ENCODE measurements at regions not wholly inside any gene's neighbourhood (a gene's known extent, or its start where the extent isn't known, plus 50 kb on each side); places are given as distances from the start of the nearest gene placed in this dataset.

DNA sequence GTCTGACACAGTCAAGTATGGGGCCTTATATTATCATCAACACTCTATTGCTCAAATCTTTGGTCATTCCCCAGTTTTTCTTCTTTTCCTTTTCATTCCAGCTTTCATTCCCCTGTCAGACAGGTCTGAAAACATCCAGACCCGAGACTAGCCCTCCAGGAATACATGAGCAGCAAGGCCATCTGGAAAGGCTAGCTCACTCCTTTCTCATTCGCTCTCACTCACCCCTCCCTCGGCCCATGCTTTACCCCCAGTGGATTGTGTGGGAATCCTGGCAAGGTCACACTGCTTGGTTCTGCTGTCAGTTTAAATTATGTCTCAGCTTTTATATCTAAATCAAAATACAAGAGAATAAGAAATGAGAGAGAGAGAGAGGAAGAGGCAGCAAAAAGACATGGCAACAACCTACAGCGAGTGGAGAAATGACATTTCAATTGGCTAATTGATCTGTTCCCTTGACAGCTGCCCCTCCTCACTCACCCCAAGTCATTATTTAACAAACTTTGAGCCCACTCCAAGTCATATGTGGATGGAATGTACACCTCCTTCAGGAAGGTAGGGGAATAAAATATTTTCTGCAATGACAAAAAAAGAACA, 962.2 kb downstream of the TUSC7 start:
- Histone ChIP-seq H3K4me2 (no peak overlapping the region), H3K36me3 (ENCODE audit: insufficient read depth) (no peaks in the 10 kb centered on the region)
- TF ChIP-seq CTCF (conservative IDR thresholded peaks at IDR 0.05; ENCODE audit: low read depth, low read length) = no peak

DNA sequence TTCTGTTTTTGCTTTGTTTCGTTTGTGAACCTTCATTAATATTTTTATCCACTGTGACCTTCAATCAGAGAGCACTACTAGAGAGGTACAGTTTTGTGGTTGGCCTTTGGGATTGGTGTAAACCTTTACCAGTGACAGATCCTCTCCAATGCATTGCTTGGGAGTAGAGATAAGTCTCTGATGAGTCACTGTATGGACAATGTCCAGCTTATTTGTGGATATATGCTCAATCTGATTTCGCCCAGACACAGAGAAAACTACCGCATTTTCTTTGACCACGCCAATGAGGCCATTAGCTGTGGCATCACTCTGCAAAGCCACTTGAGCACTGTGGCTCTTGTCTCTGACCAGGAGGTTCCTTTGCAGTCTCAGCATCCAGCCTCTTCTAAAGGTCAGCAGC, 964.7 kb downstream of the TUSC7 start:
- H3K27me3 ChIP-seq (ENCODE audit: insufficient read depth, low read depth) = no peaks in the 10 kb centered on the region
- TF ChIP-seq CTCF (conservative IDR thresholded peaks at IDR 0.05; ENCODE audit: low read depth, low read length) = no peak
- no peak overlapping the region for H3K27ac ChIP-seq
- H3K4me3 ChIP-seq (IDR thresholded peaks at IDR 0.05; ENCODE audit: insufficient read depth, low read depth, low read length) = no peak overlapping the region
- no peaks in the 10 kb centered on the region for H3K79me2 ChIP-seq (ENCODE audit: insufficient read depth, low read depth)
- H3K9ac ChIP-seq = no peak overlapping the region
- no peak overlapping the region for H3K4me2 ChIP-seq
- no peaks in the 10 kb centered on the region for H4K20me1 ChIP-seq (ENCODE audit: insufficient read depth)
- no peaks in the 10 kb centered on the region for H3K36me3 ChIP-seq (ENCODE audit: insufficient read depth)
- H3K4me1 ChIP-seq (ENCODE audit: low read depth, poor library complexity, severe bottlenecking) = no peaks in the 10 kb centered on the region
- H2AFZ ChIP-seq (ENCODE audit: low read depth) = no peak overlapping the region

More for the DNA sequence above, 962.2 kb downstream of the TUSC7 start:
- no peak overlapping the region for H3K4me3 ChIP-seq (IDR thresholded peaks at IDR 0.05; ENCODE audit: insufficient read depth, low read depth, low read length)
- H3K79me2 ChIP-seq (ENCODE audit: insufficient read depth, low read depth) = no peaks in the 10 kb centered on the region
- no peak overlapping the region for H3K27ac ChIP-seq
- H3K4me1 ChIP-seq (ENCODE audit: low read depth, poor library complexity, severe bottlenecking) = no peaks in the 10 kb centered on the region
- no peak overlapping the region for H3K9ac ChIP-seq
- no peaks in the 10 kb centered on the region for H3K27me3 ChIP-seq (ENCODE audit: insufficient read depth, low read depth)
- H4K20me1 ChIP-seq (ENCODE audit: insufficient read depth) = no peaks in the 10 kb centered on the region
- no peak overlapping the region for H2AFZ ChIP-seq (ENCODE audit: low read depth)

- Histone ChIP-seq H3K4me2 (no peak overlapping the region), H3K27ac (no peak overlapping the region), H3K4me1 (ENCODE audit: low read depth, poor library complexity, severe bottlenecking) (no peaks in the 10 kb centered on the region), H3K4me3 (IDR thresholded peaks at IDR 0.05; ENCODE audit: insufficient read depth, low read depth, low read length) (no peak overlapping the region), H3K79me2 (ENCODE audit: insufficient read depth, low read depth) (no peaks in the 10 kb centered on the region), H3K27me3 (ENCODE audit: insufficient read depth, low read depth) (no peaks in the 10 kb centered on the region), H3K9ac (no peak overlapping the region), H2AFZ (ENCODE audit: low read depth) (no peak overlapping the region), H3K36me3 (ENCODE audit: insufficient read depth) (no peaks in the 10 kb centered on the region), H4K20me1 (ENCODE audit: insufficient read depth) (no peaks in the 10 kb centered on the region)
- no peak for TF ChIP-seq CTCF (conservative IDR thresholded peaks at IDR 0.05; ENCODE audit: low read depth, low read length)
These were observed 972.0 kb downstream of the TUSC7 start for GRCh38 chr3:117681619-117682018.

DNA sequence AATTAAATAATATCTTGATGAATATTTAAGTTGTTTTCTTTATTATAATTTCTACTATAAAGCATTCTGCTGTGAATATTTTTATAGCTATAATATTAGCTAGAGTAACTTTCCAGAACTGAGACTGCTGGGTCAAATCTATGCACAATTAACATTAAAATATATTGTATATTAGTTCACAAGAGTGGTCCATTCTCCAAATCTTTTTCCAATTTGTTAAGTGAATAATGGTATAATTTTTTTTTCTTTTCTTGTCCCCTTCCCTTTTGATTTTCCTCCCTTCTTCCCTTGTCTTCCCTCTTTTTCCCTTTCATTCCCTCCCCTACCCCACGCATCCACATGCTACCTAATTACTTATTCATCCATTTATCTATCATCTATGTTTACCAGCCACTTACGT, 977.5 kb downstream of the TUSC7 start:
- Histone ChIP-seq H2AFZ (ENCODE audit: low read depth) (no peak overlapping the region), H3K36me3 (ENCODE audit: insufficient read depth) (no peaks in the 10 kb centered on the region), H3K27ac (no peak overlapping the region), H3K4me3 (IDR thresholded peaks at IDR 0.05; ENCODE audit: insufficient read depth, low read depth, low read length) (no peak overlapping the region), H3K4me1 (ENCODE audit: low read depth, poor library complexity, severe bottlenecking) (peaks cover 11% of the 10 kb centered on the region), H3K4me2 (no peak overlapping the region), H3K9ac (no peak overlapping the region), H3K79me2 (ENCODE audit: insufficient read depth, low read depth) (no peaks in the 10 kb centered on the region), H3K27me3 (ENCODE audit: insufficient read depth, low read depth) (no peaks in the 10 kb centered on the region), H4K20me1 (ENCODE audit: insufficient read depth) (no peaks in the 10 kb centered on the region)
- TF ChIP-seq CTCF (conservative IDR thresholded peaks at IDR 0.05; ENCODE audit: low read depth, low read length) = no peak

All from KMS-11 (cell line).